SJCRH30 (cell line): ENCODE measurements at regions not wholly inside any gene's neighbourhood (a gene's known extent, or its start where the extent isn't known, plus 50 kb on each side); places are given as distances from the start of the nearest gene placed in this dataset.

Source experiments
- DNase-seq, 2 experiments: peaks; one replicate each; pipeline ENCODE4 v3.0.0-alpha.2; 2015 to 2020
- H3K27ac ChIP-seq: fragments of 250-450 bp; sonication (Bioruptor Pico); 2 replicates; pipeline ENCODE4 v1.5.1; 2020; ENCODE audit warnings: mild to moderate bottlenecking, moderate library complexity
- H3K27me3 ChIP-seq: fragments of 250-450 bp; sonication (Bioruptor Pico); 2 replicates; pipeline ENCODE4 v1.5.1; 2020; ENCODE audit warnings: mild to moderate bottlenecking, moderate library complexity
- H3K36me3 ChIP-seq: fragments of 250-450 bp; sonication (Bioruptor Pico); 2 replicates; pipeline ENCODE4 v1.5.1; 2020; ENCODE audit warnings: mild to moderate bottlenecking, moderate library complexity
- H3K4me1 ChIP-seq: fragments of 250-450 bp; sonication (Bioruptor Pico); 2 replicates; pipeline ENCODE4 v1.5.1; 2020; ENCODE audit warnings: mild to moderate bottlenecking, moderate library complexity
- H3K4me3 ChIP-seq: fragments of 250-450 bp; sonication (Bioruptor Pico); 2 replicates; pipeline ENCODE4 v1.5.1; 2020; ENCODE audit warnings: mild to moderate bottlenecking, moderate library complexity
- H3K9me3 ChIP-seq: fragments of 250-450 bp; sonication (Bioruptor Pico); replicated peaks from 2 replicates; pipeline ENCODE4 v1.5.1; 2020; ENCODE audit warnings: mild to moderate bottlenecking, moderate library complexity

DNA sequence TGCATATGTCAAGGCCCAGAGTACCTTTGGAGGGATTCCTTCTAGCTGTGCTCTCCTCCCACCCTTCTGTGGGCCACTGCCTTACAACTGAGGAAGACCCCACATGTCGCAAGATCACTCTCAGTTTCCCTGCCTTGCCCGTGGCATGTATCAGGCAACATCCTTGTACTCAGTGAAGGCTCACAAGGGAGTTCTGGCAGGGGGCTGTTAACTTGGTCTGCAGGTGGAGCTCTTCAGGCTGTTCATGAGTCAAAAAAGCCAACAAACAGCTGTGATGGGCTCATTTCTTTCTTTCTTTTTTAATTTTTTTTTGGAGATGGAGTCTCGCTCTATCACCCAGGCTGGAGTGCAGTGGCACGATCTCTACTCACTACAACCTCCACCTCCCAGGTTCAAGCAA, 513.0 kb upstream of the ANKRD30A start:
- DNase-seq: no peak
- Histone ChIP-seq H3K4me3 (no peak overlapping the region), H3K36me3 (no peaks in the 10 kb centered on the region), H3K27ac (no peak overlapping the region), H3K9me3 (no peaks in the 10 kb centered on the region), H3K4me1 (peaks cover 7% of the 10 kb centered on the region), H3K27me3 (no peaks in the 10 kb centered on the region)

DNA sequence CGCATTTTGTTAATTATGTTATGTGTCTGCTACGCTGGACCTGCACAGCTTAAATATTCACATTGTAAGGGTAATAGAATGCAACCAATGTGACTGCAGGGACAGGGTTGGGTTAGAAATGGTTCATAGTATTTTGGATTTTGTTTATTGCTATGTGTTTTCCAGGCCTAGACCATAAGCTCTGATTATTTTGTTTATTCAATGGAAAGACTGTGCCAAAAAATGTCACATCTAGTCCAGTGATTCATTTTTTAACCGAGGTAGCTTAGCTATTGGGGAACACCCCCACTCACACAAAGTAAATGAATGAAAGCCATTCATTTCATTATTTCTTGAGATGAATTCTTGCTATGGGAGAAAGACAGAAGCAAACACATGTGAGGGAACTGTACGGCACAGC, 516.5 kb upstream of the ANKRD30A start:
- H3K27me3 ChIP-seq: no peaks in the 10 kb centered on the region
- H3K4me1 ChIP-seq: peaks cover 7% of the 10 kb centered on the region
- peak overlapping the region; percentile 26; the same call in 1 of the 2 replicates for H3K27ac ChIP-seq
- no peaks in the 10 kb centered on the region; the same call in 1 of the 2 replicates for H3K9me3 ChIP-seq
- DNase-seq: peak in 1 of 2 experiments; percentile 18
- no peaks in the 10 kb centered on the region for H3K36me3 ChIP-seq
- peak overlapping the region; percentile 10; the same call in 1 of the 2 replicates for H3K4me3 ChIP-seq

- H3K4me1 ChIP-seq: peaks cover 7% of the 10 kb centered on the region
- peak; percentile 16 to 56 for DNase-seq
- no peaks in the 10 kb centered on the region; the same call in 1 of the 2 replicates for H3K9me3 ChIP-seq
- H3K4me3 ChIP-seq: peak overlapping the region; percentile 10; the same call in 1 of the 2 replicates
- H3K27ac ChIP-seq: peak overlapping the region; percentile 26; the same call in 1 of the 2 replicates
- H3K36me3 ChIP-seq: no peaks in the 10 kb centered on the region
- no peaks in the 10 kb centered on the region for H3K27me3 ChIP-seq
These were observed 517.1 kb upstream of the ANKRD30A start for GRCh38 chr10:36608251-36608650.

DNA sequence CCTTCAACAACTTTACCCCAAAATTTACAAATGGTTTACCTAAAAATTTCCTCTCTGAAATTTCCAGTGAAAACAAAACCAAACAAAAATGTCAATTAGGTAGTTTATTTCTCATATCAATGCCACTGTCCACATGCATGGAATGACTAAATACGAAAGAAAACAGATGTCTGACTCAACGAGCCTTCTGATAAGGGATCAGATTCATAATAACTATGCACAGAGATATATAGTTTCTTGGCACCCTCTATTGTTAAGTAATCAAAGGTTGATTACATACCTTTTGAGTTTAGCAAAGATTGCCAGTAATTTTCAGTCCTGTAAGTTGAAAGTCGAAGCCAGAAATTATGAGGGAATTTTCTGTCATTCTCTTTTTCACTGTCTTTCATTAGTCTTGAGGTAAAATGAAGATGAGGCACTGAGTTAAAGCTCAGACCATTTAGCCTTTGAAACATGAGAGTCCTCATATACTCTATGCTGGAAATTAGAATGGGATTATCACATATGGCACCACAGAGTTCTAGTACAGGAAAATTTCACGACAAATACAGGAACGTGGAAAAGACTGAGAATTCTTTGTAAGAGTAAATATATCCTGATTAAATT, 519.1 kb upstream of the ANKRD30A start:
- DNase-seq: no peak

DNA sequence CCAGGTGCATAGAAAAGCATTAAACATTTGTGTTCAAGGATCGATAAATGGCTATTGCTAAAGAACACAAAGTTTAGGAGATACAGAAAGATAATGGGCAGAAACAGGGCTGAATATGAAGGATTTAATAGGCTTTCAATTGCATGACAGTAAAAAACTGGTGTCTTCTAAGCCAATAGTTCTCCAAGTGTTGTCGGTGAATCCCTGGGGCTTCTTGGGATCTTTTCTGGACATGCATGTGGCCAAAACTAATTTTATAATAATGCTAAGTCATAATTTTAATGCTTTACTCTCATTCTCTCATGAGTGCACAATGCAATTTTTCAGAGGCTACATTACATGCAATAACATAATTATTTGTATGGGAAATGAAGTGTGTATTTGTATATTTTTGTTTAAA, 521.1 kb upstream of the ANKRD30A start:
- Histone ChIP-seq H3K4me3 (no peak overlapping the region), H3K9me3 (no peaks in the 10 kb centered on the region; the same call in 1 of the 2 replicates), H3K27ac (no peak overlapping the region), H3K36me3 (no peaks in the 10 kb centered on the region), H3K27me3 (no peaks in the 10 kb centered on the region), H3K4me1 (peaks cover 7% of the 10 kb centered on the region)
- no peak for DNase-seq

More for the DNA sequence above, 519.1 kb upstream of the ANKRD30A start:
- Histone ChIP-seq H3K27ac (no peak overlapping the region), H3K4me3 (no peak overlapping the region), H3K36me3 (no peaks in the 10 kb centered on the region), H3K27me3 (no peaks in the 10 kb centered on the region), H3K9me3 (no peaks in the 10 kb centered on the region; the same call in 1 of the 2 replicates), H3K4me1 (peaks cover 7% of the 10 kb centered on the region)

GRCh38 chr10:36603688-36604087, 521.7 kb upstream of the ANKRD30A start:
- Histone ChIP-seq H3K4me3 (no peak overlapping the region), H3K27ac (no peak overlapping the region), H3K36me3 (no peaks in the 10 kb centered on the region), H3K9me3 (no peaks in the 10 kb centered on the region; the same call in 1 of the 2 replicates), H3K27me3 (no peaks in the 10 kb centered on the region), H3K4me1 (peaks cover 7% of the 10 kb centered on the region)
- DNase-seq: no peak

- Histone ChIP-seq H3K27me3 (no peaks in the 10 kb centered on the region), H3K27ac (no peak overlapping the region), H3K4me3 (no peak overlapping the region), H3K36me3 (no peaks in the 10 kb centered on the region), H3K9me3 (no peaks in the 10 kb centered on the region; the same call in 1 of the 2 replicates), H3K4me1 (no peaks in the 10 kb centered on the region; the same call in 1 of the 2 replicates)
- no peak for DNase-seq
These were observed 523.0 kb upstream of the ANKRD30A start for GRCh38 chr10:36602374-36602773.

GRCh38 chr10:36597756-36598320, 527.6 kb upstream of the ANKRD30A start:
- Histone ChIP-seq H3K9me3 (no peaks in the 10 kb centered on the region), H3K27ac (no peak overlapping the region), H3K4me3 (no peak overlapping the region), H3K4me1 (no peaks in the 10 kb centered on the region; the same call in 1 of the 2 replicates), H3K27me3 (no peaks in the 10 kb centered on the region), H3K36me3 (no peaks in the 10 kb centered on the region)
- DNase-seq: no peak

DNA sequence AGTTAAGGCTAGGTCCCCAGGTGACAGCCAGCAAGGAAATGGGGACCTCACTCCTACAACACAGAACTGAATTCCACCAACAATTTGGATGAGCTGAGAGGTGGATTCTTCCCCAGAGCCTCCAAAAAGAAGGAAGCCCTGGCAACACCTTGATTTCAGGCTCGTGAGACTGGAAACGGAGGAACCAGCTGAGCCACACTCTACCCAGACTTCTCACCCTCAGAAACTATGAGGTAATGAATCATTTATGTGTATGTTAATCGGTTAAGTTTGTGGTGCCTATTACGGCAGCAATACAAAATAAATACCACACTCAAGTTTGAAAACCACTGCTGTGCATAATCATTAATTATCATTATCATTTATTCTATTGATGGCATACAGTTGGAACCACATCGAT, 532.4 kb upstream of the ANKRD30A start:
- Histone ChIP-seq H3K4me3 (no peak overlapping the region), H3K36me3 (no peaks in the 10 kb centered on the region), H3K9me3 (no peaks in the 10 kb centered on the region), H3K27me3 (no peaks in the 10 kb centered on the region), H3K4me1 (no peaks in the 10 kb centered on the region), H3K27ac (no peak overlapping the region)
- DNase-seq: no peak

DNA sequence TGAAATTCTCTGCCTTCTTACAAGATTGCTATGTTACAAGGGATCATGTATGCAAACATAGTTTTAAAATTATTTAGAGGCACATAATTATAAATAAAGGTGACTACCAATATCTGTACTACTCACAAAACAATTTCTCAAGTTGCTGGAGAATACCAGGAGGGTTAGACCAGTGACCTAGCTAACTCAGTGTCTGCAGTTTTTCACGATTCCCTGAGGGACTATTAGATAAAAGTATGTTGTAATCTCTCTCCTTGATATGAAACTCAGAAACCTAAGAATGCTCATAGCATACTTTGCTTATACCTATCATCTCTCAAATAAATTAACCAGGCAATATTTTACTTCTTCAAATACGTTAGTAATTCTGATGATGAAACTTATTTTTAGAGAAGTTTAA, 534.0 kb upstream of the ANKRD30A start:
- Histone ChIP-seq H3K9me3 (no peaks in the 10 kb centered on the region), H3K27ac (no peak overlapping the region), H3K36me3 (no peaks in the 10 kb centered on the region), H3K27me3 (no peaks in the 10 kb centered on the region), H3K4me1 (no peaks in the 10 kb centered on the region), H3K4me3 (no peak overlapping the region)
- no peak for DNase-seq

GRCh38 chr10:36583690-36584089, 541.7 kb upstream of the ANKRD30A start:
- Histone ChIP-seq H3K4me3 (no peak overlapping the region), H3K9me3 (no peaks in the 10 kb centered on the region), H3K27ac (no peak overlapping the region), H3K36me3 (no peaks in the 10 kb centered on the region), H3K4me1 (no peaks in the 10 kb centered on the region), H3K27me3 (no peaks in the 10 kb centered on the region)
- no peak for DNase-seq

- H3K4me3 ChIP-seq: no peak overlapping the region
- no peaks in the 10 kb centered on the region for H3K4me1 ChIP-seq
- H3K27me3 ChIP-seq: no peaks in the 10 kb centered on the region
- no peaks in the 10 kb centered on the region for H3K36me3 ChIP-seq
- H3K27ac ChIP-seq: no peak overlapping the region
- H3K9me3 ChIP-seq: no peaks in the 10 kb centered on the region
- no peak for DNase-seq
These were observed 544.2 kb upstream of the ANKRD30A start for GRCh38 chr10:36581237-36581636.

- DNase-seq: no peak
- Histone ChIP-seq H3K4me3 (no peak overlapping the region), H3K9me3 (no peaks in the 10 kb centered on the region), H3K27ac (no peak overlapping the region), H3K27me3 (no peaks in the 10 kb centered on the region), H3K4me1 (no peaks in the 10 kb centered on the region; the same call in 1 of the 2 replicates), H3K36me3 (no peaks in the 10 kb centered on the region)
These were observed 547.1 kb upstream of the ANKRD30A start for GRCh38 chr10:36578306-36578705.

- Histone ChIP-seq H3K27me3 (no peaks in the 10 kb centered on the region), H3K9me3 (no peaks in the 10 kb centered on the region), H3K27ac (no peak overlapping the region), H3K4me3 (no peak overlapping the region), H3K4me1 (no peaks in the 10 kb centered on the region; the same call in 1 of the 2 replicates), H3K36me3 (no peaks in the 10 kb centered on the region)
- no peak for DNase-seq
These were observed 548.3 kb upstream of the ANKRD30A start for GRCh38 chr10:36577126-36577525.

DNA sequence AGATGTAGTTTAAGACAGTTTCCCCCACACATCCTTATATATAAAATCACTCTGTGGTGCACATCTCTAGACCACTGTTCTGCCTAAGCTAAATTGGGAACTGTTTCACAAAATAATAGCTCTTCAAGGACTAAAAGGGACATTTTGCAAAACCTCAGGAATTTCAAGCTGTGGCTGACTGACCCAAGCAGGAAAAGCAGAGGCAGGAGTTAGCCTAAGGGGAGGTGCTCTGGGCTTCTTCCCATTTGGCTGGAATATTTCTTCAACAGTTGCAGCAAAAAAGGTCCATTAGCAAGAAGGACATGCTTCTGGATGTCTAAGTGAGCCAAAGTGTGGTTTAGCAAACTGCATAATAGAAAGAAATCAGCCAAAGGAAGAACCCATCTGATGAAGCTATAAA, 551.2 kb upstream of the ANKRD30A start:
- H3K27me3 ChIP-seq: no peaks in the 10 kb centered on the region
- no peaks in the 10 kb centered on the region; the same call in 1 of the 2 replicates for H3K4me1 ChIP-seq
- no peak overlapping the region for H3K27ac ChIP-seq
- no peaks in the 10 kb centered on the region for H3K36me3 ChIP-seq
- H3K4me3 ChIP-seq: no peak overlapping the region
- H3K9me3 ChIP-seq: no peaks in the 10 kb centered on the region
- DNase-seq: peak in 1 of 2 experiments; percentile 14

GRCh38 chr10:36573246-36573645, 552.2 kb upstream of the ANKRD30A start:
- H3K4me1 ChIP-seq: no peaks in the 10 kb centered on the region; the same call in 1 of the 2 replicates
- H3K9me3 ChIP-seq: no peaks in the 10 kb centered on the region
- no peak for DNase-seq
- H3K27me3 ChIP-seq: no peaks in the 10 kb centered on the region
- H3K36me3 ChIP-seq: no peaks in the 10 kb centered on the region
- H3K27ac ChIP-seq: no peak overlapping the region
- H3K4me3 ChIP-seq: no peak overlapping the region
